GM23338 (cell line): ENCODE measurements at regions not wholly inside any gene's neighbourhood (a gene's known extent, or its start where the extent isn't known, plus 50 kb on each side); places are given as distances from the start of the nearest gene placed in this dataset.

Experiments used
- CREB1 ChIP-seq: fragments of 250-450 bp; sonication (Bioruptor Pico); IDR thresholded peaks from 2 replicates; pipeline ENCODE4 v1.5.0; 2020; ENCODE audit warnings: low read depth, mild to moderate bottlenecking, moderate library complexity
- EZH2 ChIP-seq: fragments of 200-600 bp; sonication (generic); IDR thresholded peaks from one replicate; pipeline ENCODE4 v1.8.0; 2017; ENCODE audit warnings: antibody characterized with exemption, mild to moderate bottlenecking, low read depth; ENCODE audit not compliant: unreplicated experiment
- EZH2phosphoT487 ChIP-seq: fragments of 200-600 bp; sonication (generic); IDR thresholded peaks from one replicate; pipeline ENCODE4 v1.8.1; 2018; ENCODE audit warnings: antibody characterized with exemption; ENCODE audit not compliant: unreplicated experiment
- JUNB ChIP-seq: IDR thresholded peaks from one replicate; pipeline ENCODE4 v1.6.1; 2016; ENCODE audit warnings: antibody characterized with exemption; ENCODE audit not compliant: unreplicated experiment
- POLR2AphosphoS5 ChIP-seq: IDR thresholded peaks from 2 replicates; pipeline ENCODE4 v1.6.1; 2016; ENCODE audit warnings: antibody characterized with exemption, low read depth
- TF ChIP-seq, protein P1 (sequence below), 2 experiments: fragments of 200-600 bp in 1 of 2; sonication (generic) in 1 of 2; conservative IDR thresholded peaks; 2 replicates each; pipeline versions ENCODE4 v1.5.1 to v1.6.1; 2016 to 2017; ENCODE audit warnings: antibody characterized with exemption in 2 of 2, low read depth in 2 of 2, mild to moderate bottlenecking in 2 of 2, moderate library complexity in 1 of 2
- TF ChIP-seq, protein P2 (sequence below): IDR thresholded peaks from one replicate; pipeline ENCODE4 v1.6.1; 2018; ENCODE audit warnings: antibody characterized with exemption; ENCODE audit not compliant: unreplicated experiment

DNA sequence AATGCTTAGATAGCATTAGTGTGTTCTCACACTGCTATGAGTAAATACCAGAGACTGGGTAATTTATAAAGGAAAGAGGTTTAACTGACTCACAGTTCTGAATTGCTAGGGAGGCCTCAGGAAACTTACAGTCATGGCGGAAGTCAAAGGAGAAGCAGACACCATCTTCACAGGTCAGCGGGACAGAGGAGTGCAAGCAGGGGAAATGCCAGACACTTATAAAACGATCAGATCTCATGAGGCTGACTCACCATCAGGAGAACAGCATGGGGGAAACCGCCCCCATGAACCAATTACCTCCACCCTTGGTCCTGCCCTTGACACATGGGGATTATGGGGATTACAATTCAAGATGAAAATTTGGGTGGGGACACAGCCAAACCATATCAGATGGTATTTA, 381.5 kb upstream of the DPPA4 start:
- TF ChIP-seq, protein P1, sequence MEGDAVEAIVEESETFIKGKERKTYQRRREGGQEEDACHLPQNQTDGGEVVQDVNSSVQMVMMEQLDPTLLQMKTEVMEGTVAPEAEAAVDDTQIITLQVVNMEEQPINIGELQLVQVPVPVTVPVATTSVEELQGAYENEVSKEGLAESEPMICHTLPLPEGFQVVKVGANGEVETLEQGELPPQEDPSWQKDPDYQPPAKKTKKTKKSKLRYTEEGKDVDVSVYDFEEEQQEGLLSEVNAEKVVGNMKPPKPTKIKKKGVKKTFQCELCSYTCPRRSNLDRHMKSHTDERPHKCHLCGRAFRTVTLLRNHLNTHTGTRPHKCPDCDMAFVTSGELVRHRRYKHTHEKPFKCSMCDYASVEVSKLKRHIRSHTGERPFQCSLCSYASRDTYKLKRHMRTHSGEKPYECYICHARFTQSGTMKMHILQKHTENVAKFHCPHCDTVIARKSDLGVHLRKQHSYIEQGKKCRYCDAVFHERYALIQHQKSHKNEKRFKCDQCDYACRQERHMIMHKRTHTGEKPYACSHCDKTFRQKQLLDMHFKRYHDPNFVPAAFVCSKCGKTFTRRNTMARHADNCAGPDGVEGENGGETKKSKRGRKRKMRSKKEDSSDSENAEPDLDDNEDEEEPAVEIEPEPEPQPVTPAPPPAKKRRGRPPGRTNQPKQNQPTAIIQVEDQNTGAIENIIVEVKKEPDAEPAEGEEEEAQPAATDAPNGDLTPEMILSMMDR (conservative IDR thresholded peaks at IDR 0.05; ENCODE audit: low read depth in 2 of 2): no peak
- no peak for TF ChIP-seq EZH2
- TF ChIP-seq, protein P2, sequence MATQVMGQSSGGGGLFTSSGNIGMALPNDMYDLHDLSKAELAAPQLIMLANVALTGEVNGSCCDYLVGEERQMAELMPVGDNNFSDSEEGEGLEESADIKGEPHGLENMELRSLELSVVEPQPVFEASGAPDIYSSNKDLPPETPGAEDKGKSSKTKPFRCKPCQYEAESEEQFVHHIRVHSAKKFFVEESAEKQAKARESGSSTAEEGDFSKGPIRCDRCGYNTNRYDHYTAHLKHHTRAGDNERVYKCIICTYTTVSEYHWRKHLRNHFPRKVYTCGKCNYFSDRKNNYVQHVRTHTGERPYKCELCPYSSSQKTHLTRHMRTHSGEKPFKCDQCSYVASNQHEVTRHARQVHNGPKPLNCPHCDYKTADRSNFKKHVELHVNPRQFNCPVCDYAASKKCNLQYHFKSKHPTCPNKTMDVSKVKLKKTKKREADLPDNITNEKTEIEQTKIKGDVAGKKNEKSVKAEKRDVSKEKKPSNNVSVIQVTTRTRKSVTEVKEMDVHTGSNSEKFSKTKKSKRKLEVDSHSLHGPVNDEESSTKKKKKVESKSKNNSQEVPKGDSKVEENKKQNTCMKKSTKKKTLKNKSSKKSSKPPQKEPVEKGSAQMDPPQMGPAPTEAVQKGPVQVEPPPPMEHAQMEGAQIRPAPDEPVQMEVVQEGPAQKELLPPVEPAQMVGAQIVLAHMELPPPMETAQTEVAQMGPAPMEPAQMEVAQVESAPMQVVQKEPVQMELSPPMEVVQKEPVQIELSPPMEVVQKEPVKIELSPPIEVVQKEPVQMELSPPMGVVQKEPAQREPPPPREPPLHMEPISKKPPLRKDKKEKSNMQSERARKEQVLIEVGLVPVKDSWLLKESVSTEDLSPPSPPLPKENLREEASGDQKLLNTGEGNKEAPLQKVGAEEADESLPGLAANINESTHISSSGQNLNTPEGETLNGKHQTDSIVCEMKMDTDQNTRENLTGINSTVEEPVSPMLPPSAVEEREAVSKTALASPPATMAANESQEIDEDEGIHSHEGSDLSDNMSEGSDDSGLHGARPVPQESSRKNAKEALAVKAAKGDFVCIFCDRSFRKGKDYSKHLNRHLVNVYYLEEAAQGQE: no peak
- TF ChIP-seq JUNB: no peak
- no peak for TF ChIP-seq EZH2phosphoT487
- no peak for TF ChIP-seq CREB1
- TF ChIP-seq POLR2AphosphoS5: no peak
